ENCODE measurements at regions not wholly inside any gene's neighbourhood (a gene's known extent, or its start where the extent isn't known, plus 50 kb on each side); places are given as distances from the start of the nearest gene placed in this dataset.

DNA sequence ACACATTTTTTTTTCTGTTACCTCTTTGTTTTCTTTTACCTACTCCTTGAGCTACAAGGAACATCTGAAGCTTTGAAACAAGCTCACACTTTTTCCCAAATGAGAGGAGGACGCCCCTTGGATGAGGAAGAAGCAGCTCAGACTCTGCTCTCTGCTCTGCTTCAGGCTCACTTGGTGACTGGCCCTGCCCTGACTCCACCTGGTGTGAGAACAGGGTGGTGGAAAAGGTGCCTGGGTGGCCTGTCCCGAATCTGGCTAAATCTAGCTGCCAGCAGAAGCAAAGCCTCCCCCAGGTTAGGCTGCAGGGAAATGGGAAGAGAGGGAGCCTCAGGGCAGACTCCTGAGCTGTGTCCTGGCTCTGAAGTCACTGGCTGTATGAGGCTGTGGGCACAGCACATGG is 68.0 kb upstream of the CEACAM8 start:
- H3K4me3 Mint-ChIP-seq: no peak overlapping the region
- H3K27me3 Mint-ChIP-seq (ENCODE audit: low read depth): peaks cover 3% of the 10 kb centered on the region
- CTCF ChIA-PET: interaction anchor here (1.2 kb wide), 1 partner anchor 28 kb away, joined by 3 read pairs; no protein-coding TSS in a partner anchor
- ATAC-seq (no peak), DNase-seq (no peak)
- POLR2A ChIA-PET: no interaction called here
- H3K27ac Mint-ChIP-seq: no peak overlapping the region
- no peaks in the 10 kb centered on the region for H3K36me3 Mint-ChIP-seq (ENCODE audit: low read depth)
- no peaks in the 10 kb centered on the region for H3K4me1 Mint-ChIP-seq (ENCODE audit: low read depth)
- no peaks in the 10 kb centered on the region for H3K9me3 Mint-ChIP-seq (ENCODE audit: insufficient read depth)

GRCh38 chr19:42660353-42660752 is 65.6 kb upstream of the CEACAM8 start:
- DNase-seq: no peak
- CTCF ChIA-PET: no interaction called here

GRCh38 chr19:42658076-42658475 is 63.4 kb upstream of the CEACAM8 start:
- DNase-seq (no peak), ATAC-seq (no peak)
- H3K9me3 Mint-ChIP-seq (ENCODE audit: insufficient read depth): no peaks in the 10 kb centered on the region
- H3K27me3 Mint-ChIP-seq (ENCODE audit: low read depth): peaks cover 5% of the 10 kb centered on the region
- no peak overlapping the region for H3K4me3 Mint-ChIP-seq
- H3K4me1 Mint-ChIP-seq (ENCODE audit: low read depth): no peaks in the 10 kb centered on the region
- no peak overlapping the region for H3K27ac Mint-ChIP-seq
- ChIA-PET CTCF (interaction anchor here (1.5 kb wide), 1 partner anchor 23 kb away, joined by 3 read pairs; no protein-coding TSS in a partner anchor), POLR2A (no interaction called here)
- no peaks in the 10 kb centered on the region for H3K36me3 Mint-ChIP-seq (ENCODE audit: low read depth)

More at GRCh38 chr19:42660353-42660752, 65.6 kb upstream of the CEACAM8 start:
- Mint-ChIP-seq H3K4me3 (no peak overlapping the region), H3K4me1 (ENCODE audit: low read depth) (no peaks in the 10 kb centered on the region), H3K9me3 (ENCODE audit: insufficient read depth) (no peaks in the 10 kb centered on the region), H3K27me3 (ENCODE audit: low read depth) (peaks cover 3% of the 10 kb centered on the region), H3K27ac (no peak overlapping the region), H3K36me3 (ENCODE audit: low read depth) (no peaks in the 10 kb centered on the region)
- POLR2A ChIA-PET: no interaction called here
- ATAC-seq: no peak

GRCh38 chr19:42657556-42657955 is 62.8 kb upstream of the CEACAM8 start:
- ChIA-PET POLR2A (no interaction called here), CTCF (interaction anchor here (1.5 kb wide), 1 partner anchor 23 kb away, joined by 3 read pairs; no protein-coding TSS in a partner anchor)
- Mint-ChIP-seq H3K27ac (no peak overlapping the region), H3K4me1 (ENCODE audit: low read depth) (no peaks in the 10 kb centered on the region), H3K36me3 (ENCODE audit: low read depth) (no peaks in the 10 kb centered on the region), H3K4me3 (no peak overlapping the region), H3K27me3 (ENCODE audit: low read depth) (peaks cover 5% of the 10 kb centered on the region), H3K9me3 (ENCODE audit: insufficient read depth) (no peaks in the 10 kb centered on the region)
- ATAC-seq (no peak), DNase-seq (no peak)

DNA sequence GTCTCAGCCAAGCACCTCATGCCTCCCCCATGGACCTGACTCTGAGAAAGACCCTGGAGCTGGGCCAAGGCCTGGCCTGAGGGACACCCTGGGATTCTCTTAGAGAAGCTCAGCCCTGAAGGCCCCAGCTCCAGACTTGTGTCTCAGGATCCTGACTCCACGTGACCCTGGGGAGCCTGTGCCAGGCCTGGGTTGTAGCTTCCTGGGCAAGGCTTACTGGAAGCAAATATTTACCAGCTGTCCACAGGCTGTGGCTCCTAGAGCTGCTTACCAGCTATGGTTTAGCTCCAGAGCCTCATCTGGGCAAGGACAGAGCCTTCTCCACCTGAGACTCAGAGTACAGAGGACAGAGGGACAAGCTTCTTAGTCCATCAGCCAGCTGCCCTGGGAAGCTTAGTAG is 61.0 kb upstream of the CEACAM8 start:
- CTCF ChIA-PET: interaction anchor here (0.6 to 1.3 kb wide), 2 partner anchors 21 to 26 kb away, joined by 3 to 4 read pairs; no protein-coding TSS in a partner anchor
- POLR2A ChIA-PET: no interaction called here
- Mint-ChIP-seq H3K4me3 (no peak overlapping the region), H3K9me3 (ENCODE audit: insufficient read depth) (no peaks in the 10 kb centered on the region), H3K4me1 (ENCODE audit: low read depth) (no peaks in the 10 kb centered on the region), H3K36me3 (ENCODE audit: low read depth) (no peaks in the 10 kb centered on the region), H3K27ac (no peak overlapping the region), H3K27me3 (ENCODE audit: low read depth) (peaks cover 5% of the 10 kb centered on the region)
- no peak for ATAC-seq
- DNase-seq: no peak

- Mint-ChIP-seq H3K4me3 (no peak overlapping the region), H3K27ac (no peak overlapping the region), H3K4me1 (ENCODE audit: low read depth) (no peaks in the 10 kb centered on the region), H3K9me3 (ENCODE audit: insufficient read depth) (no peaks in the 10 kb centered on the region), H3K36me3 (ENCODE audit: low read depth) (no peaks in the 10 kb centered on the region), H3K27me3 (ENCODE audit: low read depth) (peaks cover 4% of the 10 kb centered on the region)
- ChIA-PET CTCF (no interaction called here), POLR2A (no interaction called here)
- ATAC-seq: no peak
- no peak for DNase-seq
Measured at GRCh38 chr19:42653841-42654240, 59.1 kb upstream of the CEACAM8 start.

GRCh38 chr19:42652021-42652420 is 57.3 kb upstream of the CEACAM8 start:
- no peak overlapping the region for H3K27ac Mint-ChIP-seq
- DNase-seq (no peak), ATAC-seq (no peak)
- peaks cover 4% of the 10 kb centered on the region for H3K27me3 Mint-ChIP-seq (ENCODE audit: low read depth)
- H3K36me3 Mint-ChIP-seq (ENCODE audit: low read depth): no peaks in the 10 kb centered on the region
- ChIA-PET CTCF (interaction anchor here (2.5 kb wide), 1 partner anchor 17 kb away, joined by 7 read pairs; no protein-coding TSS in a partner anchor), POLR2A (no interaction called here)
- no peak overlapping the region for H3K4me3 Mint-ChIP-seq
- no peaks in the 10 kb centered on the region for H3K4me1 Mint-ChIP-seq (ENCODE audit: low read depth)
- no peaks in the 10 kb centered on the region for H3K9me3 Mint-ChIP-seq (ENCODE audit: insufficient read depth)

All from activated CD8-positive, alpha-beta T cell treated with anti-CD3 and anti-CD28 coated beads, Interleukin-2, amount 10 ng/mL, durations not matched to agents 7 days and 5 days (primary cell).